ENCODE measurements at regions not wholly inside any gene's neighbourhood (a gene's known extent, or its start where the extent isn't known, plus 50 kb on each side); places are given as distances from the start of the nearest gene placed in this dataset.

GRCh38 chrX:142854970-142855369 is 170.8 kb upstream of the SPANXN4 start:
- WGBS, 2 experiments (ENCODE audit: extremely low coverage in 2 of 2, insufficient read length in 1 of 2), result 83% methylated on average over 1 of the region's 2 CpGs; no CpG with 5 or more reads in 1 of the 2 experiments
- no peak overlapping the region for H3K4me2 ChIP-seq (ENCODE audit: low read depth, low read length)
- H4K8ac ChIP-seq (ENCODE audit: low read depth in 2 of 2, low read length in 2 of 2), result no peak overlapping the region
- H2AK5ac ChIP-seq (ENCODE audit: low read depth, low read length), result no peak overlapping the region
- H3K9ac ChIP-seq (ENCODE audit: low read depth, low read length), result no peak overlapping the region
- no peaks in the 10 kb centered on the region for H3K79me1 ChIP-seq (ENCODE audit: low read depth in 1 of 2, low read length in 2 of 2)
- H2BK5ac ChIP-seq (ENCODE audit: low read depth, low read length, poor library complexity, severe bottlenecking), result no peak overlapping the region
- H3K23ac ChIP-seq (ENCODE audit: low read depth, low read length), result no peak overlapping the region
- no peak overlapping the region for H4K91ac ChIP-seq (ENCODE audit: insufficient read depth, low read depth, low read length)
- no peak overlapping the region for H2BK15ac ChIP-seq (ENCODE audit: low read depth, low read length)
- no peak overlapping the region for H2AFZ ChIP-seq (replicated peaks; ENCODE audit: low read length, poor library complexity)
- H3K4ac ChIP-seq (ENCODE audit: low read depth, low read length), result no peak overlapping the region
- CTCF ChIA-PET, result no interaction called here
- H3K18ac ChIP-seq (ENCODE audit: low read depth, low read length), result no peak overlapping the region
- TF ChIP-seq BHLHE40 (IDR thresholded peaks at IDR 0.05; ENCODE audit: low read depth, low read length), result no peak
- TF ChIP-seq RCOR1 (IDR thresholded peaks at IDR 0.05; ENCODE audit: insufficient replicate concordance, low read length), result no peak
- TF ChIP-seq MAFK (IDR thresholded peaks at IDR 0.05; ENCODE audit: low read depth, low read length), result peak; percentile 92
- no peaks in the 10 kb centered on the region for H3K36me3 ChIP-seq (ENCODE audit: control insufficient read depth, insufficient read depth, low read length)
- no peak overlapping the region for H2AK9ac ChIP-seq (replicated peaks; ENCODE audit: low read depth, low read length, poor library complexity)
- BruUV-seq (replicated peaks), result no TSS peak
- no peaks in the 10 kb centered on the region for H3K9me1 ChIP-seq (ENCODE audit: insufficient read depth, low read length)
- no peak overlapping the region for H4K5ac ChIP-seq (ENCODE audit: low read depth, low read length)
- DNase-seq, result no peak
- intact Hi-C loops (cut with micrococcal nuclease), result no loop called here
- H3K4me3 ChIP-seq (ENCODE audit: insufficient read depth, low read depth, low read length), result no peak overlapping the region
- dilution Hi-C loops (cut with HindIII; ENCODE audit: low sequenced_read_pairs, unreplicated experiment), result no loop called here
- no peak overlapping the region for H2BK120ac ChIP-seq (ENCODE audit: low read depth, low read length)
- H2BK20ac ChIP-seq (ENCODE audit: low read depth, low read length), result no peak overlapping the region
- H3K56ac ChIP-seq (ENCODE audit: extremely low read depth, insufficient read depth, low read length), result no peak overlapping the region
- no peaks in the 10 kb centered on the region; the same call in 1 of the 2 replicates for H3K9me3 ChIP-seq (ENCODE audit: control insufficient read depth, insufficient read depth, low read length)
- H3K4me1 ChIP-seq (ENCODE audit: control insufficient read depth, insufficient read depth, low read length), result no peaks in the 10 kb centered on the region
- no peak overlapping the region for H3K14ac ChIP-seq (replicated peaks; ENCODE audit: low read depth, low read length)
- in situ Hi-C loops (cut with MboI; ENCODE audit: low sequenced_read_pairs), result no loop called here
- no peaks in the 10 kb centered on the region for H3K27me3 ChIP-seq (ENCODE audit: control insufficient read depth, insufficient read depth, low read length)
- POLR2A ChIA-PET (ENCODE audit: unreplicated experiment), result no interaction called here
- ATAC-seq (ENCODE audit: low read depth), result no peak
- H3K27ac ChIP-seq (ENCODE audit: insufficient read depth, low read length), result no peak overlapping the region
- H4K20me1 ChIP-seq (ENCODE audit: insufficient read depth, low read length), result no peaks in the 10 kb centered on the region
